ENCODE measurements at regions not wholly inside any gene's neighbourhood (a gene's known extent, or its start where the extent isn't known, plus 50 kb on each side); places are given as distances from the start of the nearest gene placed in this dataset.

GRCh38 chr12:24233519-24234246 lies 284.2 kb upstream of the SOX5 start:
- DNase-seq (ENCODE audit: low read depth) = no peak
- H3K4me3 ChIP-seq (ENCODE audit: low read length) = no peak overlapping the region
- no peak for TF ChIP-seq CTCF (conservative IDR thresholded peaks at IDR 0.05; ENCODE audit: low read length)

- DNase-seq (ENCODE audit: low read depth) = no peak
These were observed 283.1 kb upstream of the SOX5 start for GRCh38 chr12:24232531-24232930.

GRCh38 chr12:24231298-24231697 lies 281.8 kb upstream of the SOX5 start:
- no peak for DNase-seq (ENCODE audit: low read depth)
- TF ChIP-seq CTCF (conservative IDR thresholded peaks at IDR 0.05; ENCODE audit: low read length) = no peak
- H3K4me3 ChIP-seq (ENCODE audit: low read length) = no peak overlapping the region

More at GRCh38 chr12:24232531-24232930, 283.1 kb upstream of the SOX5 start:
- H3K4me3 ChIP-seq (ENCODE audit: low read length) = no peak overlapping the region
- TF ChIP-seq CTCF (conservative IDR thresholded peaks at IDR 0.05; ENCODE audit: low read length) = no peak

GRCh38 chr12:24230061-24230701 lies 280.7 kb upstream of the SOX5 start:
- TF ChIP-seq CTCF (conservative IDR thresholded peaks at IDR 0.05; ENCODE audit: low read length) = no peak
- DNase-seq (ENCODE audit: low read depth) = no peak
- no peak overlapping the region for H3K4me3 ChIP-seq (ENCODE audit: low read length)

- no peak for DNase-seq (ENCODE audit: low read depth)
- TF ChIP-seq CTCF (conservative IDR thresholded peaks at IDR 0.05; ENCODE audit: low read length) = no peak
- H3K4me3 ChIP-seq (ENCODE audit: low read length) = no peak overlapping the region
These were observed 279.7 kb upstream of the SOX5 start for GRCh38 chr12:24229031-24229700.

- no peak overlapping the region for H3K4me3 ChIP-seq (ENCODE audit: low read length)
- TF ChIP-seq CTCF (conservative IDR thresholded peaks at IDR 0.05; ENCODE audit: low read length) = no peak
- DNase-seq (ENCODE audit: low read depth) = no peak
These were observed 278.9 kb upstream of the SOX5 start for GRCh38 chr12:24228371-24228770.

Data from AG10803 (cell line).